HG03066 (cell line): ENCODE measurements at regions not wholly inside any gene's neighbourhood (a gene's known extent, or its start where the extent isn't known, plus 50 kb on each side); places are given as distances from the start of the nearest gene placed in this dataset.
"Not testable (repeated sequence)": the region's sequence is repeated elsewhere in the genome, so short reads cannot be mapped to it uniquely, and the experiment has no call there.

ENCODE experiments used
- ATAC-seq: cut with Tn5 transposase; IDR thresholded peaks from one replicate; pipeline ENCODE4 v1.9.1; 2021; ENCODE audit warnings: low read depth; ENCODE audit not compliant: unreplicated experiment

GRCh38 chr2:142827170-142827569 is 50.3 kb upstream of the KYNU start:
- no peak for ATAC-seq

GRCh38 chr2:142825861-142826260 is 51.6 kb upstream of the KYNU start:
- ATAC-seq: no peak

- ATAC-seq: no peak
These were observed 52.7 kb upstream of the KYNU start for GRCh38 chr2:142824756-142825155.

DNA sequence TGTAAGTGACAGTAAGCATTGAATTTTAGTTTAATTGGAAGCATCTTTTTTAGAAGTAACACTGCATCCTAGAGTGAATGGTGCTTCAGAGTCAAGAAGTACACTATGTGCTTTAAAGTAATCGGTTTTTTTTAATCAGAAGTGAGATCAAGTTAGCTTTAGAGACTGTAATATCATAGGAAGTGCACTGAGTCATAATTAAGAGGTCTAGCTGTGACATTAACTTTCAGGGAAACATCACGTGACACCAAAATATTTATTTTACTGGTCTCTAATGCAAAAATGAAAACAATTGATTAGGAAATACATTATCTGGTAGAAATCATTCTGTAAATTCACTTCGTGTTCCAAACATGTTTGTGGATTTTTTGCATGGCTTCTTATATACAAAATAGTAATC is 55.3 kb upstream of the KYNU start:
- ATAC-seq: no peak

GRCh38 chr2:142819411-142819810 is 58.1 kb upstream of the KYNU start:
- no peak for ATAC-seq

GRCh38 chr2:142815375-142815774 is 62.1 kb upstream of the KYNU start:
- ATAC-seq: no peak

DNA sequence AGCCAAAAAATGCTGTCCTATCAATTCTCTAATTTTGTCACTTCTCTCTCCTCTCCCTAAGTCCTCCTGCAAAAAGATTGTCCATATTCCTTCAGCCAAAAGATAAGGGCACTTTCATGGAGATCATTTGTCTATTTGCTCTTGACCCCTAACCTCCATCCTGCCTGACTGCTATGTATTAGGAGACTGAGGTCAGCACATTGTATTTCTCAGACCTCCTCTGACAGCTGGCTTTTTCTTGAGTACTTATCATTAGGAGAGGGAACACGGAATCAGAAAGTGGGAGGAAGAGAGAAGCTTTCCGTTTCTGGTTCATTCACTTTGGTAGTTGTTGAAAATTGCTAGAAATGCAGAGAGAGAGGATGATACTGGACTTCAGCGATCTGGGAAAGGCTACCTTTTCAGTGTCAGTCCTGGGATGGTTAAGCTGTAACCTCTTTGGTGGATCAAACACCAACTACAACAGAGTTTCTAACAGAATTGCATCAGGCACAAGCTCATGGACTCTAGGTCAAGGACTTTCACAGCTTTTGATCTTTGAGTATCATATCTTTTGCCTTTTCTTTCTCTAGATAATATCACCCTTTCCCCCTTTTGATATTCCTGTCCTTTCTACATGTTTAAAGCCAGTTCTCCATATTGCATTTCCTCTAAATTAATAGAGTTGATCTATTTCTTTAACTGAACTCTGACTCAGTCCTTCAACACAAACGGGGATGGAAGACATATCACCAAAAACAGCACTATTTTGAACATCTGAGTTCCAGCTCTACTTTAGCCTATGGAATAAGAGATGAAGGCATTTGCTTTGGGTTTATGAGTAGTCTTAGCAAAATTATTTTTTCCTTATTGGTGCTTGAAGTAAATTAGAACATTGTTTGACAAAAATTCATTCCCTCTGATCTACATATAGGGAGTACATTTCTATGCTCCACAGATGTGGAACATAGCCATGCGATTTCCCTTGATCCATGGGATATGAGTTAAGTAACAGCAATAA is 63.3 kb upstream of the KYNU start:
- ATAC-seq: no peak

- ATAC-seq: not testable (repeated sequence)
These were observed 65.8 kb upstream of the KYNU start for GRCh38 chr2:142811644-142812043.

DNA sequence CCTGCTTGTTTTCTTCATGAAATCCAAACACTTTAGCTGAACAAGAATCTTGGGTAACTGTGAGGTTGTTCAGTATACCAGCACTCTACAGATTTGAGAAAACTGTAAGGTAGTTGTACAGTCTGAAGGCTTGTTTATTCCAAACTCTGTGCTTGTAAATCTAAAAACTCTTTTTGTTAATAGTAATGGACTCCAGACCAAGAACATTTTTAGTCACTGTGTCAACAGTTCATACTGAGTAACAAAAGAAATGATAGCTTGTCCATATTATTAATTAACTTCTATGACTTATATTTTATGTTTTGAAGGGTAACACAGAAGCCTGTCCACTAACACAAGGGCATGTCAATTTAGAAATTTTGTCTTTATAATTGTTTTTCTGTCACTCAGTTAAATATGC is 72.2 kb upstream of the KYNU start:
- ATAC-seq: no peak

DNA sequence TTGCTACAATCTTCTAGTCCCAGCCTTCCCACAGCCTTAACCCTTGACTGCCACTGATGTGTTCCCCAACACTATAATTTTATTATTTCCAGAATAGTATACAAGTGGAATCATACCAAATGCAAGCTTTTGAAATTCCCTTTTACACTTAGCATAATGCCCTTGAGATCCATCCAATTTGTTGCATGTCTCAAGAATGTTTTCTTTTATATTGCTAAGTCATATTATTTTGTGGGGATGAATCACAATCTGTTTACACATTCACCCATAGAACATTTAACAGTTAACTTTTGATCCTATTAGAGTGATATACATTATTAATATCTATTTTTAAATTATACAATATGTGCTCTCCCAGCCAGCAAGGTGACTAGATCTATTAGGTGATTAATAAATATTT is 74.3 kb upstream of the KYNU start:
- no peak for ATAC-seq

- ATAC-seq: no peak
These were observed 80.9 kb upstream of the KYNU start for GRCh38 chr2:142796588-142796987.

DNA sequence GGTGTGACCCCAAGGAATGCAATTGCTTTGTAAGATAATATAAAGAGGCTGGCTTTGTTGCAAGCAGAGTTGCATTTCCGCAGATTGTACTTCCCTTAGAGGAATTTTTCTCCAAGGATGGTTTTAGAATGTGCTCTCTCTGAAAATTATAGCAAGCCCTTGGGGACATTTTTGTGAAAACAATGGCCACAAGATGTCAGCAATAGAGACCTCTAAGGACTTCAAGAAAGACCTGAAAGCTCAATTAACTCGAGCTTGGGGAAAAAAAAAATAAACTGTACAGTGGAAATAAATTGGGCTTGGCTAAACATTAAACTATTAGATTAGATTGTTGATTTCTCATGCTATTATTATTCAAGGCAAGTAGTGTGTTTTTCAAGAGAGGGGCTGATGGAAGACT is 81.3 kb upstream of the KYNU start:
- ATAC-seq: no peak

DNA sequence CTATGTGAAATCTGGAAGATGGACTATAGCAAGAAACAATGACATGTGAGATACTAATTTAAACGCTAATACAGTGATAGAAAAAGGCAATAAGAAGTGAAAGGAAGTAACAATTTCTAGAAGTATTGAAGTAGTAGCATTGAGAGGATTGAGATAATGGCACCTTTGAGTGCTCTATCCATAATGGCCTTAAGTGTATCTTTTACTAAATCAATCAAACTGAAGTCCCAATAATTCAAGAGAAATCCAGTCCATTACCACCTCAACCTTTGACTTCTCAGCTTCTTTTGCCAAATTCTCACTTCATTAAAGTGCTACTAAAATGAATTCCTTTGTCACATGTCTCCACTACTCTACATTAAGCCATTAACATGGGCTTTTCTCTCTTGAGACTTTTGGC is 82.6 kb upstream of the KYNU start:
- ATAC-seq: no peak

DNA sequence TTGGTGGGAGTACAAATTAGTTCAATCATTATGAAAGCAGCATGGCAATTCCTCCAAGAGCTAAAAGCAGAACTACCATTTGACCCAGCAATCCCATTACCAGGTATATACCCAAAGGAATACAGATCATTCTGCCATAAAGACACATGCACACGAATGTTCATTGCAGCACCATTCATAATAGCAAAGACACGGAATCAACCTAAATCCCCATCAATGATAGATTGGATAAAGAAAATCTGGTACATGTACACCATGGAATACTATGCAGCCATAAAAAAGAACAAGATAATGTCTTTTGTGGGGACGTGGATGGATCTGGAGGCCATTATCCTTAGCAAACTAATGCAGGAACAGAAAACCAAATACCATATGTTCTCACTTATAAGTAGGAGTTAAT is 85.1 kb upstream of the KYNU start:
- not testable (repeated sequence) for ATAC-seq

DNA sequence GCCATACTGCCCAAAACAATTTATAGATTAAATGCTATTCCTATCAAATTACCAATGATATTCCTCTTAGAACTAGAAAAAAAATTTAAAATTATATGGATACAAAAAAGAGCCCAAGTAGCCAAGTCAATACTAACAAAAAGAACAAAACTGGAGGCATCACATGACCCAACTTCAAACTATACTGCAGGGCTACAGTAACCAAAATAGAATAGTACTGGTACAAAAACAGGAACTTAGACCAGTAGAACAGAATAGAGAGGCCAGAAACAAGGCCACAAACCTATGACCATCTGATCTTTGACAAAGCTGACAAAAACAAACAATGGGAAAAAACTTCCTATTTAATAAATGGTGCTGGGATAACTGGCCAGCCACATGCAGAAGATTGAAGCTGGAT is 86.1 kb upstream of the KYNU start:
- no peak for ATAC-seq

DNA sequence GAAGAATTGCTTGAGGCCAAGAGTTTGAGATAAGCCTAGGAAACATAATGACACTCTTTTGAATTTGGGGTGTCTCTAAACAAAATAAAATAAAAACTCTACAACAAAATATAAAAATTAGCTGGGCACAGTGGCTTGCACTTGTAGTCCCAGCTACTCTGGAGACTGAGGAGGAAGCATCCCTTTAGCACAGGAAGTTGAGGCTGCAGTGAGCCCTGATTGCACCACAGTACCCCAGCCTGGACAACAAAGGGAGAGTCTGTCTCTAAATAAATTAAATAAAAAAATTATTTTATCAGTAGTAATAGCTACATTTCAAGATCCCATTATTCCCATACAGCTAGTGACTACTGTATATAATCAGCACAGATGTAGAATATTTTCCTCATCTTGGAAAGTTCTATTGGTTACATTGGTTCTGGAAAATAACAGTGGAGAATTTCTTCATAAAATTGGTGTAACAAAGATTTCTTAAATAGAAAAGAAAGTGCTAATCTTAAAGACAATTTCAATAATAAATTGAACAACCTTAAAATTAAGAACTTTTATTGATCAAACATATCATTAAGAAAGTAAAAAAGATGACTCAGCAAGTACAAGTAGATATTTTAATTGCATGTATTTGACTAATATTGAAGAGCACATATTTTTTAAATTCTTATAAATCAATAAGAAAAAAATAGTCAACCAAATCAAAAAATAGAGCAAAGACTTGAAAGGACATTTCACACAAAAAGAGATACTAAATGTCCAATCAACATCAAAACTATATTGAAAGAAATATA is 90.4 kb upstream of the KYNU start:
- no peak for ATAC-seq

- ATAC-seq: no peak
These were observed 94.5 kb upstream of the KYNU start for GRCh38 chr2:142782942-142783443.

GRCh38 chr2:142781146-142781545 is 96.3 kb upstream of the KYNU start:
- no peak for ATAC-seq

DNA sequence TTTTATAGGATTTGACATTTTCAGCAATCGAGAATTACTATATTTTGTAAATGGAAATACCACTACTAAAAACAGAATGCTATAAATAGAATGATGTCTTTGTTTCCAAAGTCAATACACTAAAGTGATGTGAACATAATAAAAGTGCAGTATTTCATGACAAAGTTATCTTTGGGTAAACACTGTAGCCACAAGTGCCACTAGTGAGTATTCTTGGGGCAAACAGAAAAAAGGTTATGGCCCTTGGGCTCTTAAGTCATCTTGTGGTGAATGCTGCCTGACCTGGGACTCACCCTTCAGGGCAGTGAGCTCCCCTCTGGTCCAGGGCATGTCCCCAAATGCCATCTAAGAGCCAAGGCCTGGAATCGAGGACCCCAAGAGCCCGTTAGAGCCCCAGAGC is 99.2 kb upstream of the KYNU start:
- no peak for ATAC-seq

- ATAC-seq: no peak
These were observed 99.7 kb upstream of the KYNU start for GRCh38 chr2:142777742-142778141.

- ATAC-seq: no peak
These were observed 107.7 kb upstream of the KYNU start for GRCh38 chr2:142769761-142770160.
